HG02840 (cell line): ENCODE measurements at regions not wholly inside any gene's neighbourhood (a gene's known extent, or its start where the extent isn't known, plus 50 kb on each side); places are given as distances from the start of the nearest gene placed in this dataset.

Experiments used
- ATAC-seq: cut with Tn5 transposase; IDR thresholded peaks from one replicate; pipeline ENCODE4 v1.9.1; 2021; ENCODE audit warnings: mild to moderate bottlenecking, moderate library complexity, moderate number of reproducible peaks; ENCODE audit not compliant: unreplicated experiment, low FRiP score

- ATAC-seq, result no peak
Observed at GRCh38 chr15:35173444-35174118, 88.5 kb upstream of the NANOGP8 start.

- ATAC-seq, result no peak
Observed at GRCh38 chr15:35170207-35170606, 85.1 kb upstream of the NANOGP8 start.

- no peak for ATAC-seq
Observed at GRCh38 chr15:35168464-35168863, 83.4 kb upstream of the NANOGP8 start.

GRCh38 chr15:35167675-35168074, 82.6 kb upstream of the NANOGP8 start:
- no peak for ATAC-seq

GRCh38 chr15:35166730-35167359, 81.8 kb upstream of the NANOGP8 start:
- ATAC-seq, result no peak

GRCh38 chr15:35161694-35162093, 76.6 kb upstream of the NANOGP8 start:
- ATAC-seq, result no peak

GRCh38 chr15:35159170-35159569, 74.1 kb upstream of the NANOGP8 start:
- no peak for ATAC-seq

- no peak for ATAC-seq
Observed at GRCh38 chr15:35151782-35152181, 66.7 kb upstream of the NANOGP8 start.

GRCh38 chr15:35151381-35151780, 66.3 kb upstream of the NANOGP8 start:
- no peak for ATAC-seq

GRCh38 chr15:35150361-35150760, 65.3 kb upstream of the NANOGP8 start:
- no peak for ATAC-seq

- ATAC-seq, result no peak
Observed at GRCh38 chr15:35145336-35145735, 60.2 kb upstream of the NANOGP8 start.

- ATAC-seq, result no peak
Observed at GRCh38 chr15:35142578-35142977, 57.5 kb upstream of the NANOGP8 start.

GRCh38 chr15:35141743-35142471, 56.8 kb upstream of the NANOGP8 start:
- ATAC-seq, result no peak

GRCh38 chr15:35139822-35140221, 54.7 kb upstream of the NANOGP8 start:
- no peak for ATAC-seq

- no peak for ATAC-seq
Observed at GRCh38 chr15:35137190-35137574, 52.1 kb upstream of the NANOGP8 start.

- ATAC-seq, result peak; percentile 99
Observed at GRCh38 chr15:35136321-35137189, 51.5 kb upstream of the NANOGP8 start.
